AG04449 (cell line): ENCODE measurements at regions not wholly inside any gene's neighbourhood (a gene's known extent, or its start where the extent isn't known, plus 50 kb on each side); places are given as distances from the start of the nearest gene placed in this dataset.

Experiments
- CTCF ChIA-PET: fragments of 350-600 bp; formaldehyde crosslinking; extraction: SDS; loops from one replicate; lab custom pipeline; 2021; ENCODE audit warnings: antibody characterized with exemption; lab: Yijun Ruan, JAX
- POLR2A ChIA-PET: fragments of 400-600, 350-600 bp; formaldehyde crosslinking; extraction: SDS; loops from one replicate; lab custom pipeline; 2020; ENCODE audit warnings: antibody characterized with exemption, inconsistent platforms; lab: Yijun Ruan, JAX
- DNase-seq: peaks from one replicate; pipeline ENCODE4 v3.0.0-alpha.2; 2010; ENCODE audit warnings: low read depth, low spot score
- H3K4me3 ChIP-seq: 2 replicates; pipeline ENCODE4 v1.5.1; 2011; ENCODE audit warnings: low read depth, mild to moderate bottlenecking, control low read depth, low read length
- TF ChIP-seq, protein P1 (sequence below): IDR thresholded peaks from one replicate; pipeline ENCODE4 v1.5.1; 2011; ENCODE audit warnings: mild to moderate bottlenecking, moderate library complexity, low read length, control low read depth, inconsistent platforms; ENCODE audit not compliant: insufficient read depth; ENCODE audit errors: missing control alignments

DNA sequence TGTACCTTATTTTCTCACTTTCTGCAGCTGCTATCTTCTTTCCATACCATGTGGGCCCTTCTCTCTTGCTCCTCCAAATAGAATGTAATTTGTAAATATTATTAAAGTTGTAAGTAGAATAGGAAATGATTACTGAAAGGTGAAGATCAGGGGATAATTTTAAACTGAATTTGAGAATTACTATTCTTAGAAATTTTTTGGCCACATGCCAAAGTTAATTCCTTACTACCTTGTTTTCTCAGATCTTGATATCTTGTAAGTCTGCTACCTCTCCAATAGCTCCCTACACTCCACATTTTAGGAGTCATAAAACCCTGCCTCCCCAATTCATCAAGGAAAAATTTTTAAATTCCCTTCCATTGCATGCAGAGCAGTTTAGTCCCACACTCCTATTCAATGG is 442.7 kb downstream of the SATB2 start:
- DNase-seq, result no peak
- CTCF ChIA-PET, result interaction anchor here (1.3 to 1.9 kb wide), 2 partner anchors 9 to 10 kb away, joined by 3 to 5 read pairs; no protein-coding TSS in a partner anchor
- TF ChIP-seq, protein P1, sequence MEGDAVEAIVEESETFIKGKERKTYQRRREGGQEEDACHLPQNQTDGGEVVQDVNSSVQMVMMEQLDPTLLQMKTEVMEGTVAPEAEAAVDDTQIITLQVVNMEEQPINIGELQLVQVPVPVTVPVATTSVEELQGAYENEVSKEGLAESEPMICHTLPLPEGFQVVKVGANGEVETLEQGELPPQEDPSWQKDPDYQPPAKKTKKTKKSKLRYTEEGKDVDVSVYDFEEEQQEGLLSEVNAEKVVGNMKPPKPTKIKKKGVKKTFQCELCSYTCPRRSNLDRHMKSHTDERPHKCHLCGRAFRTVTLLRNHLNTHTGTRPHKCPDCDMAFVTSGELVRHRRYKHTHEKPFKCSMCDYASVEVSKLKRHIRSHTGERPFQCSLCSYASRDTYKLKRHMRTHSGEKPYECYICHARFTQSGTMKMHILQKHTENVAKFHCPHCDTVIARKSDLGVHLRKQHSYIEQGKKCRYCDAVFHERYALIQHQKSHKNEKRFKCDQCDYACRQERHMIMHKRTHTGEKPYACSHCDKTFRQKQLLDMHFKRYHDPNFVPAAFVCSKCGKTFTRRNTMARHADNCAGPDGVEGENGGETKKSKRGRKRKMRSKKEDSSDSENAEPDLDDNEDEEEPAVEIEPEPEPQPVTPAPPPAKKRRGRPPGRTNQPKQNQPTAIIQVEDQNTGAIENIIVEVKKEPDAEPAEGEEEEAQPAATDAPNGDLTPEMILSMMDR, result no peak
- POLR2A ChIA-PET, result no interaction called here
- H3K4me3 ChIP-seq, result no peak overlapping the region

DNA sequence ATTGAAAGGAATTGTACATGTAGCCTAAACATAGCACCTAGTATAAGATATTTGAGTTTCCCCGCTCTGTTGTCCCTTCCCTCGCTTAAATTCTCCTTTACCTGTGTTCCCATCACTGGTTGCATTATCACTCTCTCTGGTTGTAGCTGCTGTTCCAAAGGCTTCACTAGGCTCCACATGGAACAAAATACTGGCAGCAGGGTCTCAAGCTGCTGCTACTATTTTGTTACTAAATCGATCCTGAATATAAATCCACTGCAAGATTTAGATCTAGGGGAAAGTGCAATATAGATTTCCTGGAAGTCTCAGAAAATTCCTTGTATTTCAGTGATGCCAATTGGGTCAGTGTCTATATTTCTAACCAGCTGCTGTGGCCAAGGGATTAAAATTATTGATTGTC is 443.5 kb downstream of the SATB2 start:
- no peak for DNase-seq
- no peak overlapping the region for H3K4me3 ChIP-seq
- TF ChIP-seq, protein P1, result no peak
- ChIA-PET CTCF (interaction anchor here (1.3 to 1.9 kb wide), 3 partner anchors 8 to 474 kb away, joined by 3 to 5 read pairs (median 3); no protein-coding TSS in a partner anchor), POLR2A (no interaction called here)

DNA sequence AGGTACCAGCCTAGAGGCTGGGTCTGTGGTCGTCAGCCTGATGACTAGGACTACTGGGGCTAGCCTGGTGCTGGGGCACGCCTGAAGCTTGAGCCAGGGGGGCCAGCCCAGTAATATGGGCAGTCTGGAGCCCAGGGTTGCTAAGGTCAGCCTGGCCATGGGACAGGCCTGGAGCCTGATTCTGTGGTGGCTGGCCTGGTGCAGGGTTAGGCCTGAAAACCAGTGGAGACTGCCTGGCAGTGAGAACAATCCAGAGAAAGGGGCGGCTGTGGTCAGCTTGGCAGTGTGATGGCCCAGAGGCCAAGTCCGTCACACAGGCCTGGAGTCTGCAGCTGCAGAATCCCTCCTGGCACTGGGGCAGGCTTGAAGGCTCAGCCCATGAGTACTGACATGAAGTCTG is 445.8 kb downstream of the SATB2 start:
- POLR2A ChIA-PET, result no interaction called here

DNA sequence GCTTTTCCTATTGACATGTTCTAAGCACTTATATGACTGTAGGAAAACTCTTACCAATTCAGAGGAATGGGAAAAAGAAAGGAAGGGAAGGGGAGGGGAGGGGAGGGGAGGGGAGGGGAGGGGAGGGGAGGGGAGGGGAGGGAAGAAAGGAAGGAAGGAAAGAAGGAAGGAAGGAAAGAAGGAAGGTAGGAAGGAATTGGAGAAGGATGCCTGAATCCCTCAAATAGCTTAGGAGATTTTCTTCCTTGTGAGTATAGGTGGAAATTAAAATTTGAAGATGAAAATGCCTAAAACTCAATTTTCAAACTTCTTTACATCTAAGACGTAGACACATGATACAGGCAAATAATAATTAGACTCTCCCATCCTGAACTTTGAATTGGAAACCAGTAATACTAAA is 463.1 kb downstream of the SATB2 start:
- TF ChIP-seq, protein P1, result no peak
- ChIA-PET POLR2A (no interaction called here), CTCF (interaction anchor here (0.9 kb wide), 1 partner anchor 8 kb away, joined by 3 read pairs; no protein-coding TSS in a partner anchor)
- H3K4me3 ChIP-seq, result no peak overlapping the region
- DNase-seq, result no peak

More for the DNA sequence above, 445.8 kb downstream of the SATB2 start:
- no peak overlapping the region for H3K4me3 ChIP-seq
- DNase-seq, result no peak
- CTCF ChIA-PET, result no interaction called here
- TF ChIP-seq, protein P1, result no peak

DNA sequence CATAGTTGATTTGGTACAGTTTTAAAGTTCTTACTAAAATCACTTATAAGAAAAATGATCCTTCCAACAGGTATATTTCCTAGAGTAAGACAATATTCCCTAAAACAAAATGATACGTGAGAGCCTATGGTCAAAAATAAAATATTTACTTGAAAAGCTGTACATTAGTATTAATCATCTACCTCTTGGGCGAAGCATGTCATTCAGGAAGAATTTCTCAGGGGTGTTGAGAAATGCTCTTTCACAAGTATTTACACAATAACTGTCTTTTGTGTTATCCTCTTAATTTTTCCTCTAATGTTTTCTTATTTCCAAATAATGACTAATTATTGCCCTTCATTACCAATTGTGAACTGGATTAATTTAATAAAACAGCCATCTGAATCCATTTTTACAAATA is 466.3 kb downstream of the SATB2 start:
- TF ChIP-seq, protein P1, result no peak
- ChIA-PET POLR2A (no interaction called here), CTCF (no interaction called here)
- DNase-seq, result no peak
- H3K4me3 ChIP-seq, result no peak overlapping the region

DNA sequence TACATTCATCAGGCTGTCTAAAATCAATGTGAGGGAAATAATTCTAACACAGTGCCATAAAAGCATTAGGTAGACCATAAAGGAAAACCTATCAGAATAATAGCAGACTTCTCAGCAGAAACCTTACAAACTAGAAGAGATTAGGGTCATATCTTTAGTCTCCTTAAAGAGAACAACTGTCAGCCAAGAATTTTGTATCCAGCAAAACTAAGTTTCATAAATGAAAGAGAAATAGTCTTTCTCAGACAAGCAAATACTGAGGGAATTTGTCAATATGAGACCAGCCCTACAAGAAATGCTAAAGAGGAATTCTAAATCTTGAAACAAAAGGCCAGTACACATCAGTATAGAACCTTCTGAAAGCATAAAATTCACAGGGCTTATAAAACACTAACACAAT is 482.0 kb downstream of the SATB2 start:
- ChIA-PET POLR2A (no interaction called here), CTCF (no interaction called here)
- no peak for DNase-seq
- TF ChIP-seq, protein P1, result no peak
- no peak overlapping the region for H3K4me3 ChIP-seq
